GM19043 (cell line): ENCODE measurements at regions not wholly inside any gene's neighbourhood (a gene's known extent, or its start where the extent isn't known, plus 50 kb on each side); places are given as distances from the start of the nearest gene placed in this dataset.
"Not testable (repeated sequence)": the region's sequence is repeated elsewhere in the genome, so short reads cannot be mapped to it uniquely, and the experiment has no call there.

Source experiments
- ATAC-seq: cut with Tn5 transposase; IDR thresholded peaks from one replicate; pipeline ENCODE4 v1.9.1; 2021; ENCODE audit warnings: low read depth; ENCODE audit not compliant: unreplicated experiment

DNA sequence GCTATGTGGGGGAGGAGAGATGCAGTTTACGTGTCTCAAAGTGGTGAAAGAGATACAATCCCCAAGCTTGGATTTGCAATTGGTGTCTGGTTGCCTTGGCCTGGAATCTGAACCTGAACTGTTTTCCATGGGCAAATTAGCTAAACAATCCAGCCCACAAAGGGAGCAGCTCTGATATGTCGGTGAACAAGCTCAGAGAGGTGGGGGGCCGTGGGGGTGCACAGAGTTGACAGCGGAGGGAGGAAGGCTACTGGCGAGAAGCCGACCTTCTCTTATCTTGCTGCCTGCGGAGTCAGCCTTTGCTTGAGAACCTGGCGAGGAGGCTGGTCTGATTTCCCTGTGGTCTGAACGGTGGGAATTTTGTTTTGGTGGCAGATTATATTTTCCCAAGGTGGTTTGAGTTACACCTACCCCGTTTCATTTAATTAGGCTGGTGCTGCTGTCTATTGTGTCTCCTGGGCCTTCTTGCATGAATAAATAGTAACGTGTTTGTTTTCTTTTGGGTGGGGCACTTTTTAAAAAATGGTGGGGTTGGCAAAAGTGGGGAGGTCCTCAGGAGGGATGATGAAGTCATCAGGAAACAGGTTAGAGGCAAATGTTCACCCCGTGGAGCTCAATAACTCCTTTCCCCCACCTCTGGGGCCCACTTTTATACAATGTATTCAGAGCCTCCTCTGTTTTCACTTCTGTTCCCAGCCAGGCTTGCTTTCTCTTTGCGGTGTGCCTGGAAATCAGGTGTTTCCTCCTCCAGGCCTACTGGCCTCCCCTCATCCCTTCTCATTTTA is 80.9 kb upstream of the IGFBP5 start:
- no peak for ATAC-seq

DNA sequence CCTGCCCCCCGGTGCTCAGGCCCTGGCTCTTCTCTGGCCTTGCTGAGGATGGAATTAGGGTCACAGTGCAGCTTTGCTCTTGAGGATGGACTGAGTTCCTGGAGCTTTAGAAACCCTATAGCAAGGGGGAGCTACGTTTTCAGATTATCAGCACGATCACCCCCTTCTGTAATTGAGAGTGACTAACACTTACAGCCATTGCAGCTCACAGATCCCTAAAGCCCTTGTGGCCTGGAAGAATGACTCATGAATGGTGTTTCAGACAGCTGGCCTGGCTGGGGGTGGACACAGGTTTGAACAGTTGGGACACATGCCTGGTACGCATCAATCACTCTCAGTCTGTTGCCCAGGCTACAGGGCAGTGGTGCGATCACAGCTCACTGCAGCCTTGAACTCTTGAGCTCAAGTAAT is 79.7 kb upstream of the IGFBP5 start:
- no peak for ATAC-seq

DNA sequence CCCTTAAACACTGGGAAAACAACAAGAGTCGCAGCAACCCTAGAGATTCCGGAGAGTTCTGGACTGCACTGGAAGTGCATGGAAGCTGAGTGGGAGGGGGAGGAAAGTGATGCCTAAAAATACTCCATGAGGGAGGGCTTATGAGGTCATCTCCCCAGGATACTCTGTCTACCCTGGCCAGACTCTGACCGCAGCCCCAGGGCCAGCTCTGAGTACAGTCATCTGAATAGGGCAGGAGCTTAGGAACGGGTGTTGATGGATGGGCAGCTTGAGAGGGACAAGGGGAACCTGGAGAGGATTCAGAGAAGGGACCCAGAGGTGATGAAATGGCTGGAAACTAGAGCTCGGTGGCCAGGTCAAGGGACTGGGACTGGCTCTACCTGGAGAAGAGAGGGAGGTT is 79.3 kb upstream of the IGFBP5 start:
- no peak for ATAC-seq

DNA sequence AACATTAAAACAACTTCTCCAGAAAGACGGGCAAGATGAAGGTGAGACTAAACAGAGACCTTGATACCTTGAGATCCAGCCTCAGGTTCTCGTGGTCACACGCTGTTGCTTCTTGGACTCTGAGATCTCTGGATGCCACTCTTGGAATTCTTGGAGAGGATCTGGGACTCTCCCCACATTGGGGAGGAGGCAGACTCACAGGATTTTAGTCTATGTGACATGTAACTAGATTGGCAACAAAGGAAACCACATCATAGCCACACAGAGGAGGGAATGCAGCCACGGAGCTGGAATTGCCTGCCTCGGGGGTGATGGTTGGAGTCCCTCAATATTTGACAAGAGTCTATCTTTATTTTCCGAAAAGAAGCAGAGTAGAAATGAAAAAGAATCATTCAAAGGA is 78.8 kb upstream of the IGFBP5 start:
- no peak for ATAC-seq

DNA sequence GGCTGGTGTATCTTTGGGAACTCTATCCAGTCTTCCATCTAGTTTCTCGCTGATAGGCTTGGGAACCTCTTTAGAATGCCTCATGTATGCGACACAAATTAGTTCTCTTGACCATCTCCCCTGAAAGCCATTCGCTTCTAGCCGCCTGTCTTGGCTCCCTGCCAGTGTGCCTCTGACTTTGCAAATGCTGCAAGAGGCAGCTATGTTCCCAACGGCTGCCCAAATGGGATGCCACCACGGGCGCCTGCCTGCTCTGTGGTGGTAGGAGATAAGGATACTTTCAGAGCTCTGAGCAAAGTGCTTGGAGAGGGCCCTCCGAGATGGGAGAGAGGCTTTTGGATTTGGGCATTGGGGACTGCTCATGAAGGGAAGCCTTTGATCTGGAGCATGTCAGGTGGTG is 77.7 kb upstream of the IGFBP5 start:
- ATAC-seq: no peak

DNA sequence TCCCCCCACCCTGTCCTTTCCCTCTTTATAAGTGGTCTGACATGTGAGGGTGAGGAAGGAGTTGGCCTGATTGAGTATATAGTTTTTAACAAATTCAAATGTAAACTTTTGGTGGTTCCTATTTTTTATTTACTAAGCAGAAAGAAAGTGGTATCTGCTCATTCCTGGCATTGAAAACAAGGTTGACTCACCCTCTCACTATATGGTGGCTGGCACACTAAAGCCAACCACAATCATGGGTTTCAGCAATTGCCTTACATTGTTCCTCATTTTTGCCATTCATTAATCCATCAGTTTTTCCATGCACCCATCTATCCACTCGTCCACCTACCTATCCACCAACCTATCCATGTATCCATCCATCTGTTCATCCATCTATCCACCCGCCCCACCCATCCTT is 75.4 kb upstream of the IGFBP5 start:
- no peak for ATAC-seq

DNA sequence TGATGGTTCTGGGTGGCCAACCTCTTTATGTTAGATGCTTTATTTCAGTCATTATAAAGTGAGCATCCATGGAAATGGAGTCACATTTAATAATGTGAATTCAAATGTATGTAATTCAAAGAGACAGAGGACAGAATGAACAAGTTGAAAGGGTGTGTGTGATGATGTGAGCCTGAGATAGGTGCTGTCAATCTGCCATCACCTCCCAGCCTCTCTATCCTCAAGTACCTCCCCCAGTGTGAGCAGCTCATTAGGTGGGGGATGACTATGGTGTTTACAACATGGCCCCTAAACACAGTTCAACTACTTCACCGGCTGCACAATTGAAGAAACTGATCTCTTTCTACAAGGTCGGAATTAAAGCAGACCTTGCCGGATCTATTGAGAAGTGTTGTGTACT is 74.7 kb upstream of the IGFBP5 start:
- no peak for ATAC-seq

DNA sequence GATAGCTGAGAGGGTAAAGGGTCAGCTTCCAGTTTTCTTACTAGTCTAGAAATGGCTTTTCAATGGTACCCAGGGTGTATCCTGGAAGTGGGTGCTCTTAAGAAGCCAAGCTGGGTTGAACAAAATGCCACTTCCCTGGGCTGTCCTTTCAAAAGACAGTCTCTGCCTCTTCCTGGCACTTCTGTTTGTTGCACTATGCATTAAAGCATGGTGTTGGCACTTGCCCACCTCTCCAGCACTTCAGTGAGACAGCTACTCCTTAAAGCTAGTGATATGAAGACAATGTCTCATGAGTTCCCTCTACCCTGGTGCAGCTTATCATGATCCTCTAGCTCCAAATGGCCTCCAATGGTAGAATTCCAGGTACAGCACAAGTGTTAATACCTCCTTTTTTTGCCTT is 74.3 kb upstream of the IGFBP5 start:
- no peak for ATAC-seq

DNA sequence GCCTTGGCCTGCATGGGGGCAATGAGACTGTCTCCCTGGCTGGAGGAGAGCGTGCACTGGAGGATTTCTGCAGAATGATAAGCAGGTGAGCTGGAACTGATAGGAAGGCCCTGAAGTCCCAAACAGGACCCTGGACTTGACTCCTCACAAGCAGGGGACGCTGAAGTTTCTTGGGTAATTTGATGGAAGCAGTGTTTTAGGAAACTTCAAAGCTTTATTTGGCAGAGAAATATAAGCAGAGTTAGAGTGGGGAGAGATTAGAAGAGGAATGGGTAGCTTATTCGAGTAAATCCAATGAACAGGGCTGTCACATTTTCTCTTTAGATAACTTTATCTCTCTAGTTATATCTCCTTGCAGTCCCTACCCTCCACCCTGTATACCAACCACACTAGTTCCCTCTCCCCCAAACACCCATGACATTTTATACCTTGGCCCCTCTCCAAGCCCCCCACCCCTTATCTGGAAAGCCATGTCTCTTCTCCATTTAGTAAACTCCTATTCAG is 73.6 kb upstream of the IGFBP5 start:
- ATAC-seq: no peak

DNA sequence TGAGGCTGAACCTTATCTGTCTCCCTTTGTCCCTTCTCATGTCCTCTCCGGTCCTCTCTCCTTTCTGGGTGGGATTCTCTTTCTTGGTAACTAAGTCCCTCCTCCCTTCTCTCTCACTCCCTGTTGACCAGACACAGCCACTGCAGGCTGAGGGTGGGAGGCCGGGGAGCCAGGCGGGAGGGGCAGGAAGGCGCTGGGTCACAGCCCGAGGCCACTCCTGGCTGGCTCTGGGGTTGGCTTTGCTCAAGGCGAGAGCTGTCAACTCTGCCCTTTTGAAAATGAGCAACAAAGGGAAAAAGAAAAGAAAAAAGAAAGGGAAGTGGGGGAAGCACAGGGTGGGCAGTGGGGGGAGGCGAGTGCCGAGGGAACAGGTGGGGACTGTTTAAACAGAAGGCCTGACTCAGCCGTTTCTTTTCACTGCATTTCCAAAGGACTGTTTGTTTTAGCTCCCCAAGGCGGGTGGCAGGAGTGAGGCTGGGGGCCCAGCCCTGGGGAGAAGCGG is 70.5 kb upstream of the IGFBP5 start:
- ATAC-seq: no peak

DNA sequence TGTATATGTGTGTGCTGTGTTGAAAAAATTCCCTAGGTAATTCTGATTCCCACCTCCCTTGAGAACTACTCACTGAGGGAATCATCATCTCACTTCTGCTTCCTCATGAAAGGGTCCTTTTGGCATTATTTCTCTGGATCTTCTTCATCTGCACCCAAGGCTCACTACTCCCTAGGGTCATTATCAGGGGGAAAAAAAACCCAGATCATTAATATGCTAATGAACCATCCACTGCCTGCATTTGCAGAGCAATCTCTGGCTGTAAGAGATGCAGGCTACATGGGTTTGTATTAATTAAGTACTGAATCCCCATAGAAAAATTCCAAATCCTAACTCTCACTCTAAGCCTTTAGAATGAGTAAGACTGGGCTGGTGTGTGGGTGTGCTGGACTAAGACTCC is 68.0 kb upstream of the IGFBP5 start:
- ATAC-seq: no peak

DNA sequence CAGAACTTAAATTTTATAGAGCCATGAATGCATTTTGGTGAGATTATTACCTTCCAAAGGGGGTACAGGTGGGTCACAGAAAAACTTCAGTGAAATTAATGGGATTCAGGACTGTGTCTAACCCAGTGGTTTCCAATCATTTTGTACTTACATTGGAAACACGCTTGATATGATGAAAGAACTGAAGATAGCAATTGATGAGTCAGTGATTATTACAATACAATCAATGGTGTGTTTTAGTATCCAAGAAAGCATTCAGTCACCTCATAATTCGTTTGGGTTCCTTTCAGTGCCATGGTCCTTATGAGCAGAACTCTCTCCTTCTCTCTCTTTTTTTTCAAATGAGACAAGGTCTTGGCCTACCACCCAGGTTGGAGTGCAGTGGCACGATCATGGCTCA is 66.5 kb upstream of the IGFBP5 start:
- no peak for ATAC-seq

DNA sequence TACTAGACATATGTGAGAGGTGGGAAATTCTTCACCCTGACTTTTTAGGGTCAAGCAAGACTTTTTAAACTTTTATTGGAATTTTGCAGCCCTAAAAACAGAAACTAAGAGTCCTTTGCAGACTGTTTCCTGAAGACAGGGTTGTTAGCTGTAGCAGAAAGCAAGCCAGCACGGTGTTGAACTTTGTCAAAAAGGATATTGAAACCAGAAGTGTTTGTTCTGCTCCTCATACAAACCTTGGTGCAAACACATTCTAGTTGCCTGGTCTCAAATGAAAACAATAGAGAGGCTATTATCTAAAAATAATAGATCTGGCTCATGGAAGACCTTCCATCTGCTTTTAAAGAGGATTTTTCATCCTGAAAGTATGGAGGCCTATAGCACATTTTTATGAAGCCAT is 65.8 kb upstream of the IGFBP5 start:
- no peak for ATAC-seq

DNA sequence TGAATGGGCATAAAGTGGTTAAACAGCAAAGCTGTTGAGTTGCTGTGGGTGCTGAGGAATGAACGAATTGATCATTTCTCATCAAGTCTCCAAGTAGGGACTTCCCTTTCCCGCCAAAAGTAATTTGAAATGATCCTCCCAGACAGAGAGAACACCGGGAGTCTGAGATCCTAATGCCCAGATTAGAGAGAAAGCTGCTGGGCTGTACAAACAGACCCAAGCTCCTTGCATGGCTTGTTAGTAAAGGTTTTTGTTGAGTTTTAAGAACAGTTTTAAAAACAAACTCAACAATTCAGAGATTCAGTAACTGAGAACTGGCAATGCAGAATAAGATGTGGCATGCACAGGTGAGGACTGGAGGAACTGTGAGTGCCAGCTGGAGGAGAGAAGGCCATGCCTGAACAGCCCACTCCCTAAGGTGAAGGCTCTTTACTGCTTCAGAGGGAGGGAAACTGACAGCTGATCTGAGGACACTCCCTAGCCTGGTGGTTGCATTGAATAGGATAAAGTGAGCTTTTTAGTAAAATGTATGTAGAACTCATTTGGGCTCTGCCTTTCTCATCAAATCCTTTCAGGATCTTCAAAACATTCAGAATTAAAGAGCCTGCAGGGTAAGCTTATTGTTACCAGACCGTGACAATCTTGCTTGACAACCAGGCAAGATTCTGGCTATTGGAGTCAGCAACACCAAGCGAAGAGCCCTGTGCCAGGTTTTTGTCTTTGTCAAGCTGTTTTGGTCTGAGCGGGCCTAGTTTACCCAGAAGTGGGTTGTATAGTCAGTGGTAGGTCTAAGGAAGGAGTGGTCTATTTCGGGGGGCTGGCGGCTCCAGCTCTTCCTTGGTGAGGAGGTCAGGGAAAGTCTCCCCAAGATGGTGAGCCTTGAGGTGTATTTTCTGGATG is 63.2 kb upstream of the IGFBP5 start:
- ATAC-seq: no peak

DNA sequence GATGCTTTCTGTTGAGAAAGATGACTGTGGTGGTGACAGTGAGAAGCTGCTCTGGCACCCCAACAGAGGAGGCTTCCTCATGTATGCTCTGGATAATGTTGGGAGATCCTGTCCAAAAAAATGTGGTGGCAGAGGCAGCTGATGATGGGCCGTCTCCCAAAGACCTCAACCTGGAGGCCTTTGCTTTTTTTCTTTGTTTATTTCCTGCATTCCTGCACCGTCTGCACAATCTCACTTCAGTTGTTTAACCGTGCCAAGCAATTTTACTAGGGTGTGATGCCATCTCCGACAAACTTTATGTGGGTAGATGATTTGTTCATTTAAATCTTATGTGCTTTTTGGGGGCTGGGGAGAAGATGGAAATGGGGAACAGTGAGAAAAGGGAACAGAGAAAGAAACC is 62.2 kb upstream of the IGFBP5 start:
- no peak for ATAC-seq

DNA sequence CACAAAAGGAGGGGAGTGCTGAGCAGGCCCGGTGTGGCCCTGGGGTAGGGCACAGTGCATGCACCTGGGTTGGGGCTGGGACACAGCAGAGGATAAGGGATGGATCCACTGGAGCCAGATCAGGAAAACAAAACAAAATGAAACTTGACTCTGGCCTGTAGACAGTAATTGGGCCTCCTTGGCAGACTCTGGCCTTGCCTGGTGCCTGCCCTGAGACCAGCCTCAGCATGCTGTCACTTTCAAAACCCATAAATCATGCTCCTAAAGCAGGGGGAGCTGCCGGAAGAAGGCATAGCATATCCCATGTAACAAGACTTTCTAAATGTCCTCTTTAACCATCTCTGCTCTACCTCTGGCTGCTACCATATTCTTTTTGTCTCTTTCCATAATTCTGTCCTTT is 61.1 kb upstream of the IGFBP5 start:
- no peak for ATAC-seq

DNA sequence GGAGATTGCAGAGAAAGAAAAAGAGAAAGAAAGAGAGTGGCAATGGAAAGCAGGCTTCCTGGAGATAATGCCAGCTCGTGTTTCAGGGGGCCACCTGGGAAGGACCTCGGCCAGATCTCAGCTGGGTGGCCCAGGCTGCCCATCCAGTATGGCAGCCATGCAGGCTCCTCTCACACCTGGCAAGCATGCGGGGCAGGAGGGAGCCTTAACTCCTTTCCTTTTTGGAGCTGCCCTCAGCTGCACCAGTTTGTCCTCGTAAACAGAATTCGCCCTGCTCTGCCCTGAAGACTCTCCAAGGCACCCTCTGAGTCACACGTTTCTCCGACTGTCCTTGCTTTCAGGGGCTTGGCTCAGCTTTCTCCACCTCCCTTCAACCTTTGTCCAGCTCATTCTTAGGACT is 59.5 kb upstream of the IGFBP5 start:
- no peak for ATAC-seq

DNA sequence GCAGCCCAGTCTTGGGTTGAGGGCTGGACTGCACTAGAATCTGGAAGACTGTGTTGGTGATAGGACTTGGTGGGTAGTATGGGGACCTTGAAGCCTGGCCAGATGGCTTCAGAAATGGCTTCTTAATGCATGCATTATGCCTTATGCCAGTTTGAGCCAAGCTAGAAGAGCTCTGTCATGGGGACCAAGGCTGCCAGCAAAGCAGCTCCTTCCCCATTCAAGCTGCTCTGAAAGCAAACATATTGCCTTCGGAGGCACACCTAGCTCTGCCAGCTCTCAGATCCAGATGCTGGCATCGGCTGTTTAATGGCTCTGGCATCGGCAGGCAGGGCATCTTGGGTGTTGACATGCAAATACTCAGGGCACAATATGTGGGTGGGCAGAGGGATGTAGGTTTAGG is 59.0 kb upstream of the IGFBP5 start:
- no peak for ATAC-seq

DNA sequence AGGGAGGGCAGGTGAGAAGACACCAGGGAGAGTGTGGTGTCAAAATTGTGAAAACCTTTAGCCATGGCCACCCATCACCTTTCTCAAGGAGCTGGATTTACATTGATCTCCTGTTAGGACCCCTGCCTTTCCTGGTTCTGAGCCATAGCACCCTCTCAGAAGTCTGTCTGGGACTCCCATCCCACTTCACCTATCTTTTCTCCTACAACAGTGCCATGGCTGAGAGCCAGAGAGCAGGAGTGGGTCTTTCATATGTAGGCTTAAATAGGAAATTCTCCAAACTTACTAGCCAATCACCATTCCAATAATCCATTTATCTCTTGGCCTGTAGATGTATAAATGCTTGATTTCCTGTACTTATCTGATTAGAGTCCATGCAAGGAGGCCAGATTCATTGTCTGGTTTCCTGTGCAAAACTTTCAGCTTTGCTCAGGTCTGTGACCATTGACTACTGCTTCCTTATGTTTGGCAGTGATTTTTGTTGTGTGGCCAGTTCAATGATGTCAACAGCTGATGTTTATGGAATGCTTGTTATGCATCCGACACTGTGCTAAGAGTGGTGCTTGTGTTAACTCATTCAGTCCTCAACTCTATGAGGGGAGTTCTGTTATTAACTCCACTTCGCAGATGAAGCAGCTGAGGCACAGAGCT is 57.6 kb upstream of the IGFBP5 start:
- ATAC-seq: no peak

DNA sequence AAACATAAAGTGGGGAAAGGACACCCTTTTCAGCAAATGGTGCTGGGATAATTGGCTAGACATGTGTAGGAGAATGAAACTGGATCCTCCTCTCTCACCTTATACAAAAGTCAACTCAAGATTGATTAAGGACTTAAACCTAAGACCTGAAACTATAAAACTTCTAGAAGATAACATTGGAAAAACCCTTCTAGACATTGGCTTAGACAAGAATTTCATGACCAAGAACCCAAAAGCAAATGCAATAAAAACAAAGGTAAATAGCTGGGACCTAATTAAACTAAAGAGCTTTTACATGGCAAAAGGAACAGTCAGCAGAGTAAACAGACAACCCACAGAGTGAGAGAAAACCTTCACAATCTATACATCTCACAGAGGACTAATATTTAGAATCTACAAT is 55.4 kb upstream of the IGFBP5 start:
- not testable (repeated sequence) for ATAC-seq

DNA sequence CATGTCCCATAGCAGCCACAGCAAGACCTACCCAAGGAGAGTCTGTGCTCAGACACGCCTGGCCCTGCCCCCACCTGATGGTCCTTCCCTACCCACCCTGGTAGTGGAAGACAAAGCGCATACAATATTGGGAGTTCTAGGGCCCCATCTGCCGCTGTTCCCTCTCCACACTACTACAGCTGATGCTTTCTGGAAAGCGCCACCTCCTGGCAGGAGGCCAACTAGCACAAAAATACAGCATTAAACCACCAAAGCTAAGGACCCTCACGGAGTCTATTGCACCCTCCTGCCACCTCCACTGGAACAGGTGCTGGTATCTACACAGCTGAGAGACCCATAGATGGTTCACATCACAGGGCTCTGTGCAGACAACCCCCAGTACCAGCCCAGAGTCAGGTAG is 50.9 kb upstream of the IGFBP5 start:
- not testable (repeated sequence) for ATAC-seq
